Bronchial epithelial cell (primary cell): ENCODE measurements at regions not wholly inside any gene's neighbourhood (a gene's known extent, or its start where the extent isn't known, plus 50 kb on each side); places are given as distances from the start of the nearest gene placed in this dataset.

ENCODE experiments used
- DNase-seq: peaks from one replicate; pipeline ENCODE4 v3.0.0-alpha.2; 2010; ENCODE audit warnings: low read depth
- FAIRE-seq: peaks from 2 replicates; lab custom pipeline; 2011; peaks lifted over from hg19 to GRCh38; lab: Jason Lieb, UNC
- H3K27me3 ChIP-seq: 2 replicates; pipeline ENCODE4 v1.5.1; 2011; ENCODE audit warnings: low read length; ENCODE audit not compliant: control insufficient read depth, insufficient read depth
- H3K36me3 ChIP-seq: 2 replicates; pipeline ENCODE4 v1.5.1; 2011; ENCODE audit warnings: low read length; ENCODE audit not compliant: control insufficient read depth, insufficient read depth
- H3K4me3 ChIP-seq: 2 replicates; pipeline ENCODE4 v1.5.1; 2011; ENCODE audit warnings: mild to moderate bottlenecking, low read depth, low read length, control low read depth
- TF ChIP-seq, protein P1 (sequence below): IDR thresholded peaks from 2 replicates; pipeline ENCODE4 v1.5.1; 2011; ENCODE audit warnings: mild to moderate bottlenecking, moderate library complexity, low read length, control low read depth, inconsistent platforms; ENCODE audit not compliant: insufficient read depth, severe bottlenecking

DNA sequence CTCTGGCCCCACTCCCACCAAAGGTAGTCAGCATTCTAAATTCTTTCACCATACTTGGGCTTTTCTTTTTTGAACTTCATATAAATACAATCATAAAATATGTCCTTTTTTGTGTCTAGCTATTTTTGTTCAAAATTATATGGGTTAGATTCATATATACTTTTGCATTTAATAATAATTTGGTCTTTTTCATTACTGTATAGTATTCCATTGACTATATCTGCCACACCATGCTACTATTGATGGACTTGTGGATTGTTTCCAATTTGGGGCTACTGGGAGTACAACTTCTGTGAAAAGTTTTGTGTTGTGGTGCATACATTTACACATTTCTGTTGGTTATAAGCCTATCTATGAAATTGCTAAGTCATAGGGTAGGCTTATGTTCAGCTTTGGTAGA, 85.7 kb downstream of the GLUL start:
- DNase-seq (no peak), FAIRE-seq (no peak)
- H3K27me3 ChIP-seq, result no peaks in the 10 kb centered on the region
- H3K36me3 ChIP-seq, result no peaks in the 10 kb centered on the region
- TF ChIP-seq, protein P1, sequence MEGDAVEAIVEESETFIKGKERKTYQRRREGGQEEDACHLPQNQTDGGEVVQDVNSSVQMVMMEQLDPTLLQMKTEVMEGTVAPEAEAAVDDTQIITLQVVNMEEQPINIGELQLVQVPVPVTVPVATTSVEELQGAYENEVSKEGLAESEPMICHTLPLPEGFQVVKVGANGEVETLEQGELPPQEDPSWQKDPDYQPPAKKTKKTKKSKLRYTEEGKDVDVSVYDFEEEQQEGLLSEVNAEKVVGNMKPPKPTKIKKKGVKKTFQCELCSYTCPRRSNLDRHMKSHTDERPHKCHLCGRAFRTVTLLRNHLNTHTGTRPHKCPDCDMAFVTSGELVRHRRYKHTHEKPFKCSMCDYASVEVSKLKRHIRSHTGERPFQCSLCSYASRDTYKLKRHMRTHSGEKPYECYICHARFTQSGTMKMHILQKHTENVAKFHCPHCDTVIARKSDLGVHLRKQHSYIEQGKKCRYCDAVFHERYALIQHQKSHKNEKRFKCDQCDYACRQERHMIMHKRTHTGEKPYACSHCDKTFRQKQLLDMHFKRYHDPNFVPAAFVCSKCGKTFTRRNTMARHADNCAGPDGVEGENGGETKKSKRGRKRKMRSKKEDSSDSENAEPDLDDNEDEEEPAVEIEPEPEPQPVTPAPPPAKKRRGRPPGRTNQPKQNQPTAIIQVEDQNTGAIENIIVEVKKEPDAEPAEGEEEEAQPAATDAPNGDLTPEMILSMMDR, result no peak
- H3K4me3 ChIP-seq, result no peak overlapping the region

DNA sequence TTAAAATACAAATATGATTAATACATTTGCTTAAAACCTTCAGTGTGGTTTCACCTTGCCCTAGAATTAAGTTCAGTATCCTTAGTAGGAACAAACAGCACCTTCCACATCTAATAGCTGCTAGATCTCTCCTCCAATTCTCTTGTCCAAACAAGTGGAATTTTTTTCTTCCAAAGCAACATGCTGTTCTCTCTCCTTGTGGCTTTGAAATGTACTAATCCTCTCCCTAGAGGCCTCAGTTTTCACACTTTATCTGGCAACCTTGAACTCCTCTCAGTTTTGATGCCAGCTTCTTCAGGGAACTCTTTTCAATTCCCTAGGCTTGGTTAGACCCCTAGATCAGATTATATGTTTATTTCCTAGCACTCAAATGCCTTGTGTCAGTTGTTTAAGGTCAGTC, 87.0 kb downstream of the GLUL start:
- FAIRE-seq (no peak), DNase-seq (no peak)
- no peaks in the 10 kb centered on the region for H3K27me3 ChIP-seq
- TF ChIP-seq, protein P1, result no peak
- no peak overlapping the region for H3K4me3 ChIP-seq
- H3K36me3 ChIP-seq, result no peaks in the 10 kb centered on the region

DNA sequence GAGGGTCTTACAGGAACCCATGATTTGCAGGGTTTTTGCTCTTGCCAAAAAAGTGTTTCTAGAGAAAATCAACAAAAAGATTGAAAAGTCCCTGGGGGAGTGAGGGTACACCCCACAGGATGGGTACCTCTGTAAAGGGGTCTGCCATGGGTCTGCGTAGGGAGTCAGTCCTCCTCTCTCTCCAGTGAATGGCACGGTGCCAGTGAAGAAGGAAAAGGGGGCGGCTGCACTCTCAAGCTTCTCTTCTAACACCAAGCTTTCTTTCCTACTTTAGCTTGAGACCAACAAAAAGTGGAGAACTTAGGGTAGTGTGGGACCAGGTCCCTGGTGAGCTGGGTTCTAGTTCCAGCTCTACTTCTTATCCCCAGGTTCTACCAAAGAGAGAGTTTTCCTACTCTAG, 87.4 kb downstream of the GLUL start:
- no peaks in the 10 kb centered on the region for H3K27me3 ChIP-seq
- FAIRE-seq (no peak), DNase-seq (no peak)
- TF ChIP-seq, protein P1, result no peak
- no peak overlapping the region for H3K4me3 ChIP-seq
- no peaks in the 10 kb centered on the region for H3K36me3 ChIP-seq

DNA sequence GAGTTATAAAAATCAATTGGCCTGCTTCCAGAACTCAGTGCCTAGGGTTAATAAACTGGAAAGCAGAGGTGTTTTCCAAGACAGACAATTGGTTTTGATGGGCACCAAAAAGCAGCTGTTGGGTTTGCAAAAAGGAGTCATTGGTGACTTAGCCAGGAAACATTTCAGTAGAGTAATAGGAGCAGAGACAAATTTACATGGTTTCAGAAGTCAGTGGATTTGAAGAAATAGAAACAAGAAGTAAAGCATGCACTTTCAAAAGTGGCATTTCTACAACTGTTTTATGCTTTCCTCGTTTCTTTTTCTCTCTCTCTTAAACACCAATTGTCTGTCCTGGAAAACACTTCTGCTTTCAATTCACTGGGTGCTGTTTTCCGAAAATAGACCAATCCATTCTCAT, 87.8 kb downstream of the GLUL start:
- FAIRE-seq, result no peak
- DNase-seq, result no peak
- Histone ChIP-seq H3K4me3 (no peak overlapping the region), H3K27me3 (no peaks in the 10 kb centered on the region), H3K36me3 (no peaks in the 10 kb centered on the region)
- TF ChIP-seq, protein P1, result no peak

DNA sequence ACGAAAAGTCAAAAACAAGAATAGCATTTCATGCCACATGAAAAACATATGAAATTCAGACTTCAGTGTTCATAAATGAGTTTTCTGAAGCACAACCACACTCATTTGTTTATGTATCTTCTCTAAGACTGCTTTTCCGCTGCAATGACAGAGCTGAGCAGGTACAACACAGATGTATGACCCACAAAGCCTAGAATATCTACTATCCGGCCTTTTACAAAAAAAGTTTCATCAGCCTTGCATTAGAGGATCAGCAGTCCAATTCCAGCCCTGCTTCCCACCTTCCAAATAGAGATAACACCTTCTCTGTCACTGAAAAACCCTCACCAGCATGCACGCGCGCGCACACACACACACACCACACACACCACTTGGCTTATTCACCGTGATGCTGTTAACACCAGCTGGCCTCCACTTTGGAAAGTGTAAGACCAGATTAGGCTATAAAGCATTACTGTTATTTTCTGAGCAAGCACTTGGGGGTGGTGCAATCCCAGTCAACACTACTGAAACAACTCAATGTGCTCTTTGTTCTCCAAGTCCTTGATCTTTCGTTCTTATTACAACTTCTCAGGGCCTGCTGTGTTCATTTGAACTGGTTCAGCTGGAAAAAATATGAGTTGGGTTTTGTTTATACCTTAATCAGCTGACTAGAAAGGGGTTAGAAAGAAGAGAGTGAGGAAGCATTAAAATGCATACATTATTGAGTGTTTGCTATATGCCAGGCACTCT, 90.0 kb downstream of the GLUL start:
- H3K27me3 ChIP-seq, result no peaks in the 10 kb centered on the region
- FAIRE-seq (peak; percentile 36), DNase-seq (peak; percentile 31)
- no peak overlapping the region for H3K4me3 ChIP-seq
- TF ChIP-seq, protein P1, result no peak
- no peaks in the 10 kb centered on the region for H3K36me3 ChIP-seq

DNA sequence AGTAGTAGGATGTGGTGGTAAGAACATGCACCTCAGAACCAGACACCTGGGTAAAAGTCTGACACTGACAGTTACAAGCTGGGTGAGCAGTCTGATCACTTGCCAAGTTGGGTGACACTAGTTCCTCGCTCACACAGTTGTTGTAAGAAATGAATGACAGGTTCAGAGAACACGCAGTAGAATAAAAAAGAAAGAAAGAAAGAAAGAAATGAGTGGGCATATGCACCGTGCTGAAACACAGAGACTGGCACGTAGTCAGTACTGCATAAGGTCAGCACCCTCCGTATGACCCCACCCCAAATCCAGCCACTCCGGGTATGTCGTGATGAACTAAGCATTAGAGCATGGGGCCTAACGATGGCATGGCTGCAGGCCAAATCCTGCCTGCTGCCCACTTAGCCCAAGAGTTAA, 90.6 kb downstream of the GLUL start:
- Histone ChIP-seq H3K36me3 (no peaks in the 10 kb centered on the region), H3K4me3 (no peak overlapping the region), H3K27me3 (no peaks in the 10 kb centered on the region)
- FAIRE-seq (no peak), DNase-seq (no peak)
- TF ChIP-seq, protein P1, result no peak
